Stimulated activated memory B cell treated with anti-CD40 and anti-IgM and Interleukin-4, amounts not matched to agents 10 μg/mL and 1 μg/mL and 100 μg/mL, for 72 hours (primary cell): ENCODE measurements at regions not wholly inside any gene's neighbourhood (a gene's known extent, or its start where the extent isn't known, plus 50 kb on each side); places are given as distances from the start of the nearest gene placed in this dataset.

Experiments used
- ATAC-seq: fragments of 150-1000 bp; cut with Tn5 transposase; 2 replicates; pipeline ENCODE4 v1.10.0; 2021
- H3K27ac Mint-ChIP-seq: one replicate; pipeline ENCODE4 v1.8.0; 2022; ENCODE audit warnings: mild to moderate bottlenecking, mixed read lengths
- H3K27me3 Mint-ChIP-seq: one replicate; pipeline ENCODE4 v1.8.0; 2022; ENCODE audit warnings: mixed read lengths
- H3K36me3 Mint-ChIP-seq: one replicate; pipeline ENCODE4 v1.8.0; 2022; ENCODE audit warnings: mixed read lengths
- H3K4me1 Mint-ChIP-seq: one replicate; pipeline ENCODE4 v1.8.0; 2022; ENCODE audit warnings: mixed read lengths
- H3K4me3 Mint-ChIP-seq: one replicate; pipeline ENCODE4 v1.8.0; 2022; ENCODE audit warnings: mild to moderate bottlenecking, moderate library complexity, mixed read lengths
- H3K9me3 Mint-ChIP-seq: one replicate; pipeline ENCODE4 v1.8.0; 2022; ENCODE audit warnings: mixed read lengths

- Mint-ChIP-seq H3K27me3 (no peaks in the 10 kb centered on the region), H3K36me3 (no peaks in the 10 kb centered on the region), H3K4me1 (no peaks in the 10 kb centered on the region), H3K9me3 (peaks cover 4% of the 10 kb centered on the region), H3K27ac (no peak overlapping the region), H3K4me3 (no peak overlapping the region)
- ATAC-seq = no peak
These were observed 392.5 kb upstream of the NRXN1 start for GRCh38 chr2:51424418-51424817.

- Mint-ChIP-seq H3K27me3 (no peaks in the 10 kb centered on the region), H3K36me3 (no peaks in the 10 kb centered on the region), H3K27ac (no peak overlapping the region), H3K9me3 (peaks cover 4% of the 10 kb centered on the region), H3K4me1 (no peaks in the 10 kb centered on the region), H3K4me3 (no peak overlapping the region)
- ATAC-seq = no peak
These were observed 388.6 kb upstream of the NRXN1 start for GRCh38 chr2:51420511-51420910.

- Mint-ChIP-seq H3K4me3 (no peak overlapping the region), H3K9me3 (peaks cover 9% of the 10 kb centered on the region), H3K4me1 (no peaks in the 10 kb centered on the region), H3K36me3 (no peaks in the 10 kb centered on the region), H3K27me3 (no peaks in the 10 kb centered on the region), H3K27ac (no peak overlapping the region)
- ATAC-seq = no peak
These were observed 381.8 kb upstream of the NRXN1 start for GRCh38 chr2:51413726-51414125.

- H3K9me3 Mint-ChIP-seq = peaks cover 4% of the 10 kb centered on the region
- H3K36me3 Mint-ChIP-seq = no peaks in the 10 kb centered on the region
- no peaks in the 10 kb centered on the region for H3K4me1 Mint-ChIP-seq
- no peak for ATAC-seq
- no peak overlapping the region for H3K27ac Mint-ChIP-seq
- H3K4me3 Mint-ChIP-seq = no peak overlapping the region
- H3K27me3 Mint-ChIP-seq = no peaks in the 10 kb centered on the region
These were observed 378.4 kb upstream of the NRXN1 start for GRCh38 chr2:51410331-51410730.

- no peaks in the 10 kb centered on the region for H3K4me1 Mint-ChIP-seq
- no peaks in the 10 kb centered on the region for H3K27me3 Mint-ChIP-seq
- ATAC-seq = no peak
These were observed 378.0 kb upstream of the NRXN1 start for GRCh38 chr2:51409920-51410319.

GRCh38 chr2:51404226-51404625 is 372.3 kb upstream of the NRXN1 start:
- H3K9me3 Mint-ChIP-seq = peaks cover 3% of the 10 kb centered on the region
- H3K36me3 Mint-ChIP-seq = no peaks in the 10 kb centered on the region
- H3K4me3 Mint-ChIP-seq = no peak overlapping the region
- no peak overlapping the region for H3K27ac Mint-ChIP-seq
- H3K4me1 Mint-ChIP-seq = no peaks in the 10 kb centered on the region
- H3K27me3 Mint-ChIP-seq = no peaks in the 10 kb centered on the region
- ATAC-seq = no peak

More at GRCh38 chr2:51409920-51410319, 378.0 kb upstream of the NRXN1 start:
- Mint-ChIP-seq H3K4me3 (no peak overlapping the region), H3K9me3 (peaks cover 5% of the 10 kb centered on the region), H3K36me3 (no peaks in the 10 kb centered on the region), H3K27ac (no peak overlapping the region)

- H3K4me3 Mint-ChIP-seq = no peak overlapping the region
- H3K27me3 Mint-ChIP-seq = no peaks in the 10 kb centered on the region
- no peak overlapping the region for H3K27ac Mint-ChIP-seq
- no peaks in the 10 kb centered on the region for H3K36me3 Mint-ChIP-seq
- ATAC-seq = no peak
- peaks cover 3% of the 10 kb centered on the region for H3K9me3 Mint-ChIP-seq
- no peaks in the 10 kb centered on the region for H3K4me1 Mint-ChIP-seq
These were observed 369.6 kb upstream of the NRXN1 start for GRCh38 chr2:51401546-51401945.

GRCh38 chr2:51387235-51387634 is 355.3 kb upstream of the NRXN1 start:
- H3K4me1 Mint-ChIP-seq = no peaks in the 10 kb centered on the region
- no peak for ATAC-seq
- H3K36me3 Mint-ChIP-seq = no peaks in the 10 kb centered on the region
- H3K4me3 Mint-ChIP-seq = no peak overlapping the region
- H3K27me3 Mint-ChIP-seq = no peaks in the 10 kb centered on the region
- H3K27ac Mint-ChIP-seq = no peak overlapping the region
- H3K9me3 Mint-ChIP-seq = peaks cover 2% of the 10 kb centered on the region

GRCh38 chr2:51379997-51380396 is 348.1 kb upstream of the NRXN1 start:
- no peak overlapping the region for H3K27ac Mint-ChIP-seq
- no peaks in the 10 kb centered on the region for H3K36me3 Mint-ChIP-seq
- H3K27me3 Mint-ChIP-seq = no peaks in the 10 kb centered on the region
- ATAC-seq = no peak
- no peaks in the 10 kb centered on the region for H3K4me1 Mint-ChIP-seq
- peaks cover 6% of the 10 kb centered on the region for H3K9me3 Mint-ChIP-seq
- H3K4me3 Mint-ChIP-seq = no peak overlapping the region

GRCh38 chr2:51368250-51368649 is 336.3 kb upstream of the NRXN1 start:
- no peak overlapping the region for H3K27ac Mint-ChIP-seq
- H3K36me3 Mint-ChIP-seq = no peaks in the 10 kb centered on the region
- H3K4me1 Mint-ChIP-seq = no peaks in the 10 kb centered on the region
- ATAC-seq = no peak
- H3K4me3 Mint-ChIP-seq = no peak overlapping the region
- no peaks in the 10 kb centered on the region for H3K9me3 Mint-ChIP-seq
- H3K27me3 Mint-ChIP-seq = no peaks in the 10 kb centered on the region

- Mint-ChIP-seq H3K27ac (no peak overlapping the region), H3K4me3 (no peak overlapping the region), H3K9me3 (peaks cover 4% of the 10 kb centered on the region), H3K36me3 (no peaks in the 10 kb centered on the region), H3K4me1 (no peaks in the 10 kb centered on the region), H3K27me3 (no peaks in the 10 kb centered on the region)
- ATAC-seq = no peak
These were observed 318.2 kb upstream of the NRXN1 start for GRCh38 chr2:51350100-51350499.

- H3K4me1 Mint-ChIP-seq = no peaks in the 10 kb centered on the region
- ATAC-seq = no peak
- H3K4me3 Mint-ChIP-seq = no peak overlapping the region
- no peak overlapping the region for H3K27ac Mint-ChIP-seq
- no peaks in the 10 kb centered on the region for H3K27me3 Mint-ChIP-seq
- H3K36me3 Mint-ChIP-seq = no peaks in the 10 kb centered on the region
- no peaks in the 10 kb centered on the region for H3K9me3 Mint-ChIP-seq
These were observed 313.0 kb upstream of the NRXN1 start for GRCh38 chr2:51344886-51345285.

GRCh38 chr2:51335087-51336058 is 303.4 kb upstream of the NRXN1 start:
- Mint-ChIP-seq H3K27ac (no peak overlapping the region), H3K27me3 (no peaks in the 10 kb centered on the region), H3K4me1 (no peaks in the 10 kb centered on the region), H3K9me3 (peaks cover 3% of the 10 kb centered on the region), H3K36me3 (no peaks in the 10 kb centered on the region), H3K4me3 (no peak overlapping the region)
- ATAC-seq = no peak

GRCh38 chr2:51329512-51329911 is 297.6 kb upstream of the NRXN1 start:
- no peaks in the 10 kb centered on the region for H3K36me3 Mint-ChIP-seq
- H3K9me3 Mint-ChIP-seq = peaks cover 2% of the 10 kb centered on the region
- H3K27me3 Mint-ChIP-seq = no peaks in the 10 kb centered on the region
- no peaks in the 10 kb centered on the region for H3K4me1 Mint-ChIP-seq
- ATAC-seq = no peak
- H3K27ac Mint-ChIP-seq = no peak overlapping the region
- H3K4me3 Mint-ChIP-seq = no peak overlapping the region

GRCh38 chr2:51324051-51324450 is 292.1 kb upstream of the NRXN1 start:
- Mint-ChIP-seq H3K9me3 (no peaks in the 10 kb centered on the region), H3K27ac (no peak overlapping the region), H3K4me3 (no peak overlapping the region), H3K27me3 (no peaks in the 10 kb centered on the region), H3K4me1 (no peaks in the 10 kb centered on the region), H3K36me3 (no peaks in the 10 kb centered on the region)
- no peak for ATAC-seq

- ATAC-seq = no peak
- H3K4me1 Mint-ChIP-seq = no peaks in the 10 kb centered on the region
- no peak overlapping the region for H3K4me3 Mint-ChIP-seq
- H3K27ac Mint-ChIP-seq = no peak overlapping the region
- H3K27me3 Mint-ChIP-seq = no peaks in the 10 kb centered on the region
- H3K9me3 Mint-ChIP-seq = peaks cover 2% of the 10 kb centered on the region
- H3K36me3 Mint-ChIP-seq = no peaks in the 10 kb centered on the region
These were observed 290.7 kb upstream of the NRXN1 start for GRCh38 chr2:51322613-51323012.
